CD4-positive, alpha-beta memory T cell (primary cell): ENCODE measurements at regions not wholly inside any gene's neighbourhood (a gene's known extent, or its start where the extent isn't known, plus 50 kb on each side); places are given as distances from the start of the nearest gene placed in this dataset.

Experiments
- CTCF ChIA-PET: fragments of 350-600 bp; sonication (Branson Sonifier 250); formaldehyde crosslinking; loops from one replicate; lab custom pipeline; 2021; ENCODE audit warnings: inconsistent platforms; ENCODE audit not compliant: partially characterized antibody; lab: Charles Lee
- POLR2A ChIA-PET: fragments of 350-600 bp; sonication (Branson Sonifier 250); formaldehyde crosslinking; loops from one replicate; lab custom pipeline; 2021; ENCODE audit not compliant: partially characterized antibody; lab: Charles Lee
- DNase-seq, 5 donors: peaks; one replicate each; pipeline versions ENCODE4 v3.0.0 to v3.0.0-alpha.2; 2020 to 2022; ENCODE audit warnings: mixed read lengths in 1 of 5
- H3K27ac ChIP-seq: one replicate; pipeline ENCODE4 v1.7.0; 2013; ENCODE audit warnings: low read depth, low read length
- H3K27me3 ChIP-seq: 2 replicates; pipeline ENCODE4 v1.7.0; 2013; ENCODE audit warnings: mild to moderate bottlenecking, low read length, moderate library complexity; ENCODE audit not compliant: insufficient read depth
- H3K36me3 ChIP-seq: 2 replicates; pipeline ENCODE4 v1.7.0; 2013; ENCODE audit warnings: mild to moderate bottlenecking, low read length, moderate library complexity; ENCODE audit not compliant: insufficient read depth
- H3K4me1 ChIP-seq: 2 replicates; pipeline ENCODE4 v1.7.0; 2013; ENCODE audit warnings: mild to moderate bottlenecking, low read length, moderate library complexity; ENCODE audit not compliant: insufficient read depth
- H3K4me3 ChIP-seq, 2 donors: one replicate each; pipeline ENCODE4 v1.7.0; 2013; ENCODE audit warnings: low read length in 2 of 2, mild to moderate bottlenecking in 1 of 2
- H3K9me3 ChIP-seq, 2 donors: one replicate each; pipeline ENCODE4 v1.7.0; 2013; ENCODE audit warnings: low read length in 2 of 2, control low read depth in 1 of 2; ENCODE audit not compliant: control insufficient read depth in 1 of 2
- H3K27ac Mint-ChIP-seq, 7 donors: one replicate each; pipeline ENCODE4 v1.8.0; 2020 to 2021; ENCODE audit warnings: mixed read lengths in 7 of 7, mild to moderate bottlenecking in 6 of 7, inconsistent platforms in 3 of 7, moderate library complexity in 3 of 7
- H3K27me3 Mint-ChIP-seq, 2 donors: one replicate each; pipeline ENCODE4 v1.8.0; 2020 to 2021; ENCODE audit warnings: mixed read lengths in 2 of 2
- H3K36me3 Mint-ChIP-seq, 2 donors: one replicate each; pipeline ENCODE4 v1.8.0; 2020 to 2021; ENCODE audit warnings: mixed read lengths in 2 of 2, inconsistent platforms in 1 of 2, mild to moderate bottlenecking in 1 of 2
- H3K4me1 Mint-ChIP-seq, 4 donors: one replicate each; pipeline ENCODE4 v1.8.0; 2020 to 2021; ENCODE audit warnings: mixed read lengths in 4 of 4, mild to moderate bottlenecking in 1 of 4
- H3K4me3 Mint-ChIP-seq, 8 donors: one replicate each; pipeline ENCODE4 v1.8.0; 2020 to 2021; ENCODE audit warnings: mixed read lengths in 8 of 8, mild to moderate bottlenecking in 7 of 8, moderate library complexity in 6 of 8, inconsistent platforms in 3 of 8
- H3K9me3 Mint-ChIP-seq, 8 donors: one replicate each; pipeline ENCODE4 v1.8.0; 2020 to 2021; ENCODE audit warnings: mixed read lengths in 8 of 8, mild to moderate bottlenecking in 5 of 8, inconsistent platforms in 3 of 8, moderate library complexity in 1 of 8
- intact Hi-C: fragments of 100-400 bp; cut with micrococcal nuclease; formaldehyde crosslinking; loops from one replicate; pipeline ENCODE4 v1.15.1; 2023

- no peak overlapping the region for H3K27ac ChIP-seq
- Mint-ChIP-seq H3K4me3 (no peak overlapping the region), H3K27me3 (peaks cover 12 to 14% of the 10 kb centered on the region in 2 donors), H3K4me1 (no peaks in the 10 kb centered on the region), H3K27ac (no peak overlapping the region), H3K36me3 (no peaks in the 10 kb centered on the region), H3K9me3 (peaks cover 0 to 10% (median 3%) of the 10 kb centered on the region in 8 donors)
- no peak for DNase-seq
- ChIA-PET POLR2A (no interaction called here), CTCF (interaction anchor here (0.8 to 1.2 kb wide), 2 partner anchors 8 to 12 kb away, joined by 3 read pairs; no protein-coding TSS in a partner anchor)
- no peaks in the 10 kb centered on the region for H3K9me3 ChIP-seq
- intact Hi-C loops = no loop called here
- H3K27me3 ChIP-seq = no peaks in the 10 kb centered on the region
- H3K36me3 ChIP-seq = no peaks in the 10 kb centered on the region
- H3K4me3 ChIP-seq = no peak overlapping the region
- no peaks in the 10 kb centered on the region for H3K4me1 ChIP-seq
Observed at GRCh38 chr11:44467931-44468330, 97.5 kb upstream of the CD82 start.

- H3K27me3 ChIP-seq = no peaks in the 10 kb centered on the region
- no peaks in the 10 kb centered on the region for H3K36me3 ChIP-seq
- no peak overlapping the region for H3K27ac ChIP-seq
- Mint-ChIP-seq H3K27me3 (peaks cover 12 to 14% of the 10 kb centered on the region in 2 donors), H3K36me3 (no peaks in the 10 kb centered on the region), H3K4me3 (no peak overlapping the region), H3K9me3 (peaks cover 0 to 9% (median 3%) of the 10 kb centered on the region in 8 donors), H3K27ac (no peak overlapping the region), H3K4me1 (no peaks in the 10 kb centered on the region)
- no peak for DNase-seq
- H3K4me1 ChIP-seq = no peaks in the 10 kb centered on the region
- no peaks in the 10 kb centered on the region for H3K9me3 ChIP-seq
- intact Hi-C loops = no loop called here
- CTCF ChIA-PET = interaction anchor here (0.8 to 1.2 kb wide), 2 partner anchors 9 to 12 kb away, joined by 3 read pairs; no protein-coding TSS in a partner anchor
- H3K4me3 ChIP-seq = no peak overlapping the region
- POLR2A ChIA-PET = no interaction called here
Observed at GRCh38 chr11:44468345-44468988, 97.0 kb upstream of the CD82 start.

GRCh38 chr11:44469412-44469811 lies 96.1 kb upstream of the CD82 start:
- H3K27ac ChIP-seq = no peak overlapping the region

GRCh38 chr11:44470854-44471253 lies 94.6 kb upstream of the CD82 start:
- Histone ChIP-seq H3K27ac (no peak overlapping the region), H3K4me1 (no peaks in the 10 kb centered on the region), H3K4me3 (no peak overlapping the region), H3K27me3 (no peaks in the 10 kb centered on the region), H3K9me3 (no peaks in the 10 kb centered on the region), H3K36me3 (no peaks in the 10 kb centered on the region)
- POLR2A ChIA-PET = no interaction called here
- DNase-seq = no peak
- no peaks in the 10 kb centered on the region for H3K4me1 Mint-ChIP-seq
- peaks cover 0 to 3% of the 10 kb centered on the region in 2 donors for H3K36me3 Mint-ChIP-seq
- CTCF ChIA-PET = no interaction called here
- H3K27ac Mint-ChIP-seq = no peak overlapping the region
- intact Hi-C loops = no loop called here
- H3K27me3 Mint-ChIP-seq = peaks cover 18 to 26% of the 10 kb centered on the region in 2 donors
- H3K9me3 Mint-ChIP-seq = peaks cover 0 to 4% (median 1%) of the 10 kb centered on the region in 8 donors
- H3K4me3 Mint-ChIP-seq = no peak overlapping the region

More at GRCh38 chr11:44469412-44469811, 96.1 kb upstream of the CD82 start:
- peaks cover 0 to 8% (median 2%) of the 10 kb centered on the region in 8 donors for H3K9me3 Mint-ChIP-seq
- ChIA-PET POLR2A (no interaction called here), CTCF (no interaction called here)
- no peak for DNase-seq
- H3K36me3 Mint-ChIP-seq = no peaks in the 10 kb centered on the region
- intact Hi-C loops = no loop called here
- peaks cover 12 to 17% of the 10 kb centered on the region in 2 donors for H3K27me3 Mint-ChIP-seq
- no peak overlapping the region for H3K4me3 ChIP-seq
- no peaks in the 10 kb centered on the region for H3K4me1 ChIP-seq
- no peaks in the 10 kb centered on the region for H3K36me3 ChIP-seq
- H3K27ac Mint-ChIP-seq = no peak overlapping the region
- no peaks in the 10 kb centered on the region for H3K9me3 ChIP-seq
- H3K27me3 ChIP-seq = no peaks in the 10 kb centered on the region
- H3K4me1 Mint-ChIP-seq = no peaks in the 10 kb centered on the region
- H3K4me3 Mint-ChIP-seq = no peak overlapping the region

GRCh38 chr11:44471603-44472002 lies 93.9 kb upstream of the CD82 start:
- Histone ChIP-seq H3K27me3 (no peaks in the 10 kb centered on the region), H3K27ac (no peak overlapping the region), H3K4me1 (no peaks in the 10 kb centered on the region), H3K9me3 (no peaks in the 10 kb centered on the region), H3K36me3 (no peaks in the 10 kb centered on the region), H3K4me3 (no peak overlapping the region)
- no peak overlapping the region for H3K4me3 Mint-ChIP-seq
- intact Hi-C loops = no loop called here
- H3K9me3 Mint-ChIP-seq = peaks cover 0 to 7% (median 2%) of the 10 kb centered on the region in 8 donors
- H3K36me3 Mint-ChIP-seq = peaks cover 0 to 3% of the 10 kb centered on the region in 2 donors
- H3K27me3 Mint-ChIP-seq = peaks cover 24 to 30% of the 10 kb centered on the region in 2 donors
- ChIA-PET CTCF (no interaction called here), POLR2A (no interaction called here)
- no peaks in the 10 kb centered on the region for H3K4me1 Mint-ChIP-seq
- H3K27ac Mint-ChIP-seq = no peak overlapping the region
- DNase-seq = no peak

- intact Hi-C loops = no loop called here
- Mint-ChIP-seq H3K4me1 (no peaks in the 10 kb centered on the region), H3K27me3 (peaks cover 25 to 30% of the 10 kb centered on the region in 2 donors), H3K4me3 (no peak overlapping the region), H3K36me3 (peaks cover 0 to 3% of the 10 kb centered on the region in 2 donors), H3K9me3 (peaks cover 0 to 8% (median 2%) of the 10 kb centered on the region in 8 donors), H3K27ac (no peak overlapping the region)
- H3K27me3 ChIP-seq = no peaks in the 10 kb centered on the region
- DNase-seq = no peak
- H3K36me3 ChIP-seq = no peaks in the 10 kb centered on the region
- H3K4me1 ChIP-seq = no peaks in the 10 kb centered on the region
- H3K4me3 ChIP-seq = no peak overlapping the region
- ChIA-PET POLR2A (no interaction called here), CTCF (no interaction called here)
- H3K27ac ChIP-seq = no peak overlapping the region
- no peaks in the 10 kb centered on the region for H3K9me3 ChIP-seq
Observed at GRCh38 chr11:44472916-44473315, 92.5 kb upstream of the CD82 start.

GRCh38 chr11:44474702-44475101 lies 90.8 kb upstream of the CD82 start:
- H3K4me3 Mint-ChIP-seq = no peak overlapping the region
- no peaks in the 10 kb centered on the region for H3K9me3 ChIP-seq
- H3K9me3 Mint-ChIP-seq = peaks cover 0 to 11% (median 3%) of the 10 kb centered on the region in 8 donors
- no peak overlapping the region for H3K27ac ChIP-seq
- CTCF ChIA-PET = no interaction called here
- no peaks in the 10 kb centered on the region for H3K27me3 ChIP-seq
- H3K4me3 ChIP-seq = no peak overlapping the region
- H3K4me1 Mint-ChIP-seq = no peaks in the 10 kb centered on the region
- intact Hi-C loops = no loop called here
- DNase-seq = no peak
- no peaks in the 10 kb centered on the region for H3K36me3 ChIP-seq
- peaks cover 0 to 3% of the 10 kb centered on the region in 2 donors for H3K36me3 Mint-ChIP-seq
- H3K4me1 ChIP-seq = no peaks in the 10 kb centered on the region
- H3K27ac Mint-ChIP-seq = no peak overlapping the region
- POLR2A ChIA-PET = no interaction called here
- H3K27me3 Mint-ChIP-seq = peaks cover 21 to 26% of the 10 kb centered on the region in 2 donors
